Stomach (tissue), 8 donors: ENCODE measurements at regions not wholly inside any gene's neighbourhood (a gene's known extent, or its start where the extent isn't known, plus 50 kb on each side); places are given as distances from the start of the nearest gene placed in this dataset.

ENCODE experiments used
- DNase-seq, 2 donors: peaks; one replicate each; pipeline versions ENCODE4 v3.0.0 to v3.0.0-alpha.2; 2013 to 2019
- H3K27ac ChIP-seq, 5 donors: fragments of 200-600 bp in 4 of 5; sonication (generic) in 4 of 5; one replicate each; pipeline ENCODE4 v1.5.1; 2013 to 2019; ENCODE audit warnings: mild to moderate bottlenecking in 1 of 5, moderate library complexity in 1 of 5
- H3K27me3 ChIP-seq, 3 donors: fragments of 200-600 bp; sonication (generic); one replicate each; pipeline ENCODE4 v1.5.1; 2017 to 2019; ENCODE audit warnings: mixed run types in 1 of 3
- H3K36me3 ChIP-seq, 4 donors: fragments of 200-600 bp; sonication (generic); 1 replicate in 3 of 4; 2 replicates in 1 of 4; pipeline ENCODE4 v1.5.1; 2016 to 2019
- H3K4me1 ChIP-seq, 4 donors: fragments of 200-600 bp; sonication (generic); one replicate each; pipeline ENCODE4 v1.5.1; 2016 to 2019
- H3K4me3 ChIP-seq, 4 donors: fragments of 200-600 bp; sonication (generic) in 3 of 4; one replicate each; pipeline ENCODE4 v1.5.1; 2016 to 2019; ENCODE audit warnings: mild to moderate bottlenecking in 1 of 4
- H3K9me3 ChIP-seq, 4 donors: fragments of 200-600 bp; sonication (generic); one replicate each; pipeline ENCODE4 v1.5.1; 2016 to 2019
- EP300 ChIP-seq: sonication (generic); formaldehyde crosslinking; IDR thresholded peaks from one replicate; pipeline ENCODE4 v1.6.1; 2017; ENCODE audit warnings: antibody characterized with exemption
- POLR2A ChIP-seq, 4 donors: fragments of 450-650 bp; IDR thresholded peaks; one replicate each; pipeline ENCODE4 v1.6.1; 2016; ENCODE audit warnings: antibody characterized with exemption in 4 of 4, control low read depth in 2 of 4, mild to moderate bottlenecking in 1 of 4, moderate library complexity in 1 of 4
- POLR2AphosphoS5 ChIP-seq, 3 donors: sonication (generic); formaldehyde crosslinking; IDR thresholded peaks; one replicate each; pipeline ENCODE4 v1.6.1; 2016; ENCODE audit warnings: antibody characterized with exemption in 3 of 3
- WGBS, 5 donors: extraction: QIAGEN DNeasy Blood & Tissue Kit in 3 of 5; methylation state at CpG; one replicate each; pipeline versions ENCODE4 v1.1.5 to v1.1.7; 2013 to 2018; 5-methylcytosine and 5-hydroxymethylcytosine counted together
- intact Hi-C: fragments of 100-400 bp; cut with DNase I; formaldehyde crosslinking; loops from one replicate; pipeline ENCODE4 v1.15.1; 2023; ENCODE audit warnings: low total_unique reads
- TF ChIP-seq, protein P1 (sequence below), 7 experiments: fragments of 450-650 bp in 4 of 7; fragments of 200-600 bp in 3 of 7; sonication (generic) in 3 of 7; IDR thresholded peaks; one replicate each; pipeline ENCODE4 v1.5.1; 2016 to 2019; ENCODE audit warnings: antibody characterized with exemption in 7 of 7, control low read depth in 2 of 7, mild to moderate bottlenecking in 1 of 7
- donor health status: healthy with polysubstance abuse.
- donor health status: Bipolar disorder and iron deficiency.
- donor health status: healthy.

DNA sequence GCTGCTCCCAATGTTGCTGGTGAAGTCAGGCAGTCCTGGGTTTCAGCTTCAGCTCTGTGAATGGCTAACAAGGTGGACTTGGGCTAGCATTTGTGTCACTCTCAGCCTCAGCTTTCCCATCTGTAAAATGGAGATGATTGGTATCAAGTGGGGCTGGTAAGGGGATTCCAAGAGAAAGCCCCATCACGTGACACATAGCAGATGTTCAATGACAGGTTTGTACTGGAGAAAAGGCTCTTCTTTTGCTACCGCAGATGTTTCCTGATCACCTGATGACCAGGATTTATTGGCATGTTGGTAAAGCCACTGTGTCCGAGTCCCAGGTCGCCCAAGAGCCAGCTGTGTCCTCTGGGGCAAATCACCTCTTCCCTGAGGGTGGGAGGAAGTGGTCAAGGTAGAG is 335.0 kb downstream of the MATN1 start:
- Histone ChIP-seq H3K9me3 (no peaks in the 10 kb centered on the region), H3K27me3 (peaks cover 0 to 50% (median 22%) of the 10 kb centered on the region in 3 donors), H3K27ac (no peak overlapping the region), H3K4me1 (no peaks in the 10 kb centered on the region), H3K4me3 (no peak overlapping the region), H3K36me3 (no peaks in the 10 kb centered on the region)
- intact Hi-C loops: no loop called here
- 65 to 86% (median 69%) methylated on average over 4 of the region's 4 CpGs for WGBS, 5 donors
- DNase-seq: no peak
- TF ChIP-seq POLR2AphosphoS5 (IDR thresholded peaks at IDR 0.05) (no peak), EP300 (no peak), POLR2A (IDR thresholded peaks at IDR 0.05) (no peak)
- TF ChIP-seq, protein P1, sequence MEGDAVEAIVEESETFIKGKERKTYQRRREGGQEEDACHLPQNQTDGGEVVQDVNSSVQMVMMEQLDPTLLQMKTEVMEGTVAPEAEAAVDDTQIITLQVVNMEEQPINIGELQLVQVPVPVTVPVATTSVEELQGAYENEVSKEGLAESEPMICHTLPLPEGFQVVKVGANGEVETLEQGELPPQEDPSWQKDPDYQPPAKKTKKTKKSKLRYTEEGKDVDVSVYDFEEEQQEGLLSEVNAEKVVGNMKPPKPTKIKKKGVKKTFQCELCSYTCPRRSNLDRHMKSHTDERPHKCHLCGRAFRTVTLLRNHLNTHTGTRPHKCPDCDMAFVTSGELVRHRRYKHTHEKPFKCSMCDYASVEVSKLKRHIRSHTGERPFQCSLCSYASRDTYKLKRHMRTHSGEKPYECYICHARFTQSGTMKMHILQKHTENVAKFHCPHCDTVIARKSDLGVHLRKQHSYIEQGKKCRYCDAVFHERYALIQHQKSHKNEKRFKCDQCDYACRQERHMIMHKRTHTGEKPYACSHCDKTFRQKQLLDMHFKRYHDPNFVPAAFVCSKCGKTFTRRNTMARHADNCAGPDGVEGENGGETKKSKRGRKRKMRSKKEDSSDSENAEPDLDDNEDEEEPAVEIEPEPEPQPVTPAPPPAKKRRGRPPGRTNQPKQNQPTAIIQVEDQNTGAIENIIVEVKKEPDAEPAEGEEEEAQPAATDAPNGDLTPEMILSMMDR (IDR thresholded peaks at IDR 0.05): no peak

DNA sequence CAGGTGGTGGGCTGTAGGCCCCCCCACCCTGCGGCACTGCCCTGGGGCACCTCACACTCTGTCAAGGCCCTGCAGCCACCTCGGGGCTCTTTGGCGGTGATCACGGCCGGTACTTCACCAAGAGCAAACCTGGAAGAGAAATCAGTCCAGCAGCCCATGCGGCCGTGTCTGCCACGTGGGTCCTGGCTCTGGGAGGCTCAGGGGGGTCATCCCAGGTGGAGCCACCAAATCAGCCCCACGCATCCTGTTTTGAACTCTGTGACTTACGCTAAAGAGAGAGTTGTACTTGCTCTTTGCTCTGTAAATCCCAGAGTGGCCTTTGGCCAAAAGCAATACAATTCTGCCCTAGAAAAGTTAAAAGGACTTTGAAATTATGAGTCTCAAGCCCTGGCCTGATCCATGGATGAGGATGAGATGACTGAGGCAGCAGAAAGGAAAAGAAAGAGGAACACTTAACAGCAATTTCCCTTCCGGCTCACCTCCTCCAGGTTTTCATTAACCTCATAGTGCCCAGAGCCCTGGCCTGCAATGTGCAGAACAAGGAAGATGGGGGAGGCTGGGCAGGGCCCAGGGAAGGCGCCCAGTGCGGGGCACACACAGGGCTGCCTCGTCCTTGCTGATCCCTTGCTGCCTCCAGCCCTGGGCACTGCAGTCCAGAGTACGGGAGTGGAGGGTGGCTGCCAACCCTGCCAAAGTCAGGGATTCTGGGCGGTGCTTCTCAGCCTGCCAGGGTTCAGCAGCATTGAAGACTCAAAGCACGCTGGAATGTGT is 337.0 kb downstream of the MATN1 start:
- no peak overlapping the region for H3K27ac ChIP-seq
- intact Hi-C loops: no loop called here

DNA sequence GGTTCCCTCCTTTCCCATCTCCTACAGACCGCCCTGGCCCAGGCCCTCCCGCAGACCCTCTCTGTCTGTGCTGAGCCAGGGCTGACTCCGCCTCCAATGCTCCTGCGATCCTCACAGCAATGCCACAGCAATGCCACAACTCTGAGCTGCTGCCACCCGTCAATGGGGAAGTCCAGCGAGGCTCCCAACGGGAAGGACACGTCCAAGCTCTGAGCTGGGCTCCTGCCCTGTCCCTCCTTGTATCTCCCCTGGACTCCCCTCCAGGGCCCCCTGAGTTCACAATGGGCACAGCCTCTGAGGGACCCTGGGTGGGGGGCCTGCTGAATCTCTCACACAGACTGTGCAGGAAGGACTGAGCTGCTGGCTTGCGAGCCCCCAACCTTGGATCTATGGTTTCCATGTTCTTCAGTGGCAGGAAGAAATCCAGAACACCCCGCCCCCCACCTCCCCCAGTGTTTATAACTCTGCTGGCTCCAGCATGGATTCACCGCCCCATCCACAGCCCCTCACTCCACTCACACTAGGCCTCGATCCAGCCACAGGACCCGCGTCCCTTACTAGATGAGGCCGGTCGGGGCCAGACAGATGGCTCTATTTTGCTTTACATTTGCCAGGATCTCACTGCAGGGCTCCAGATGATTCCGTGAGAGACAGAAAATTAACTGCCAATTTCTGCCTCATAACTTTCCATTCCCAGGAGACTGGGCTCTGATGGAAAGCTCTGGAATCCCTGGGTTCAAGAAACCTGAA is 338.0 kb downstream of the MATN1 start:
- intact Hi-C loops: no loop called here
- H3K4me1 ChIP-seq: no peaks in the 10 kb centered on the region
- 71 to 78% (median 76%) methylated on average over 11 to 17 of the region's 17 CpGs for WGBS, 5 donors
- TF ChIP-seq POLR2A (IDR thresholded peaks at IDR 0.05): no peak
- H3K27me3 ChIP-seq: peaks cover 0 to 64% (median 33%) of the 10 kb centered on the region in 3 donors
- H3K4me3 ChIP-seq: no peak overlapping the region
- no peak for DNase-seq
- H3K36me3 ChIP-seq: no peaks in the 10 kb centered on the region
- H3K27ac ChIP-seq: no peak overlapping the region
- no peaks in the 10 kb centered on the region for H3K9me3 ChIP-seq

More for the DNA sequence above, 337.0 kb downstream of the MATN1 start:
- H3K9me3 ChIP-seq: no peaks in the 10 kb centered on the region
- no peak overlapping the region for H3K4me3 ChIP-seq
- 55 to 68% (median 64%) methylated on average over 10 to 17 of the region's 17 CpGs for WGBS, 5 donors
- peaks cover 0 to 67% (median 33%) of the 10 kb centered on the region in 3 donors for H3K27me3 ChIP-seq
- TF ChIP-seq, protein P1 (IDR thresholded peaks at IDR 0.05): no peak
- TF ChIP-seq POLR2AphosphoS5 (IDR thresholded peaks at IDR 0.05) (no peak), EP300 (no peak), POLR2A (IDR thresholded peaks at IDR 0.05) (no peak)
- no peak for DNase-seq
- no peaks in the 10 kb centered on the region for H3K4me1 ChIP-seq
- H3K36me3 ChIP-seq: no peaks in the 10 kb centered on the region

DNA sequence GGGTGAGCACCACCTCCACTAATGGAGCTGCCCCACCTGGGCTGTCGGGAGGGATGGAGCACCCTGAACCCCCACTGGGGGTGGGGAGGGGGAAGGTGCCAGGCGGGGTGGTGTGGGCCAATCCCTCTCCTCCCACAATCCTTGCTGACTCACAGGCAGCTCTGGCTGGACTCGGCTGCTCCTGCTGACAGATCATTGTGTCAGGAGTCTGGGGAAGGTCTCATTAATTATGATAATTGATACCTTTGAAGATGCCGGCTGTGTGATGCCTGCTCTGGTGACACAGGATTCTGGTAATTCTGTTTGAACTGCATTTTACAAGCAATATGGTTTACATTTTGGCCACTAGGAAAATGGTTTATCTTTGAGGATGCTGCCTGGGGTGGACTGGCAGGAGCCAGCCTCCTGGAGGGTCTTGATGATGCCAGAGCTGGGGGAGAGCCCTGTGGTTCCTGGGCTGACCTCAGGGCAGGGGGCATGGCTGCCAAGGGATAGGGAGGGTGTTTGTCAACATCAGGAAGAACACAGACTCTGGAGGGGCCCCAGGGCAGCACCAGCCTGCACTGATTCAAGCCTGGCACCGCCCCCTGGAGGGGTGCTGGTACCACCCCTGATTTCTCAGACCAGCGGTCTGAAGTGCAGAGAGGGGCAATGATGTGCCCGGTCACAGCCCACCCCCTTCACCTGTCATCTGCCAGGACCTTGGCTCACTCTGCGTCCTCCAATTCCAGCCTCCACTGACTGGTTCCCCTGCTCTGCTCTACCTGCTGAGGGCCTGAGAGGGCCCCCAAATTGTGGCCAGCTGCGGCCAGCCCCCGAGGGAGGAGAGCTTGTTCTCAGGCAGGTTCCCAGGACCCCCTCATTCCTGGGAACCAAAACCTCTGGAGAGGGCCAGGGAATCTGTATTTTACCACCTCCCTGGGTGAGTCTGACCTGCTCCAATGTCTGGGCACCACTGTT is 338.8 kb downstream of the MATN1 start:
- TF ChIP-seq, protein P1 (IDR thresholded peaks at IDR 0.05): no peak
- TF ChIP-seq POLR2AphosphoS5 (IDR thresholded peaks at IDR 0.05): no peak
- no peak for TF ChIP-seq POLR2A (IDR thresholded peaks at IDR 0.05)
- no peak for TF ChIP-seq EP300
- Histone ChIP-seq H3K4me3 (no peak overlapping the region), H3K9me3 (no peaks in the 10 kb centered on the region), H3K27me3 (peaks cover 0 to 56% (median 28%) of the 10 kb centered on the region in 3 donors), H3K4me1 (peaks cover 0 to 7% (median 7%) of the 10 kb centered on the region in 4 donors), H3K36me3 (no peaks in the 10 kb centered on the region), H3K27ac (no peak overlapping the region)
- 54 to 62% (median 58%) methylated on average over 10 of the region's 10 CpGs for WGBS, 5 donors
- no peak for DNase-seq
- intact Hi-C loops: no loop called here
